ENCODE measurements at regions not wholly inside any gene's neighbourhood (a gene's known extent, or its start where the extent isn't known, plus 50 kb on each side); places are given as distances from the start of the nearest gene placed in this dataset.
A peak's percentile ranks its signal among the peaks of the same experiment; 100 is the strongest.

DNA sequence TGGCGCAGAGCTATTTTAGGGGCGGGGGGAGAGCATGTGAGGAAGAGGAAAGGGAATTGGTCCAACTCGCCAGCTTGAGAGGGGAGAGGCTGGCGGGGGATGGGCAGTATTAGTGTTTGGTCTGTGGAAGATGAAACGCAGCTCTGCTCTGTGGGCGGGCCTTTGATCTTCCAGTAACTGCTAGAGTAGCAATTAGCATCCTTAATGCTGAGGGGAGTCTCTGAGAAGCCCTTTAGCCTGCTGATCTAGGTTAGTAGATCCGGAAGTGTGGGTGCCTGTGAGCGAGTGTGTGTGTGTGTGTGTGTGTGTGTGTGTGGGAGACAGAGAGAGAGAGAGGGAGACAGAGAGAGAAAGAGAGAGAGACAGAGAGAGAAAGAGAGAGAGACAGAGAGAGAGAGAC is 117.2 kb upstream of the BACH2 start:
- POLR2A ChIA-PET = interaction anchor here (0.6 to 5.2 kb wide), 11 partner anchors 11 to 594 kb away, joined by 3 to 37 read pairs (median 5); no protein-coding TSS in a partner anchor
- Mint-ChIP-seq H3K36me3 (no peaks in the 10 kb centered on the region), H3K27ac (peak overlapping the region; percentile 76 to 98 (median 86)), H3K4me3 (peak overlapping the region; percentile 64 to 90 (median 76)), H3K9me3 (peaks cover 0 to 4% (median 0%) of the 10 kb centered on the region in 9 donors), H3K4me1 (peaks cover 13 to 31% (median 25%) of the 10 kb centered on the region in 4 donors), H3K27me3 (peaks cover 0 to 4% (median 0%) of the 10 kb centered on the region in 5 donors)
- ATAC-seq (peak; percentile 97 to 99), DNase-seq (peak; percentile 36 to 90 (median 71))

DNA sequence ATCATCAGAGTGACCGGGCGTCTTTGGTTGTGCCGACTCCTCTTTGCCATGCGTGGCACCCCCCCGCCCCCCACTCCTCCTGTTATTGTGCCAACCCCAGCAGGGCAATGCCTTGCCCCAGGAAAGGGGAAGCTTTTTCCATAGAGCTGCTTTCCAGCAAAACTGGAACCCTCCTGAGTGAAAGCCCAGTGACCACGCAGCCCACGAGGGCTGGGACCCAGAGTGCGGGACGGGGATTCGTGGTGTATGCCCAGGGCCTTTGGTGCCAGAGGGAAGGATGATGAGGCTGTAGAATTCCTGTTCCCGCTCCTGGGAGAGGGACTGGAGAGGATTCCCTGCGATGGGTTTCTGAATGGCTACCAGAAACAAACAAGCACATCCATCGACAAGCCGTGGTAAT is 116.8 kb upstream of the BACH2 start:
- POLR2A ChIA-PET = interaction anchor here (0.7 to 5.2 kb wide), 10 partner anchors 11 to 593 kb away, joined by 3 to 37 read pairs (median 6); no protein-coding TSS in a partner anchor
- no peaks in the 10 kb centered on the region for H3K36me3 Mint-ChIP-seq
- peak overlapping the region in 9 of 10 donors; percentile 17 to 98 (median 86) for H3K27ac Mint-ChIP-seq
- peaks cover 0 to 4% (median 0%) of the 10 kb centered on the region in 5 donors for H3K27me3 Mint-ChIP-seq
- ATAC-seq = no peak
- H3K4me3 Mint-ChIP-seq = peak overlapping the region; percentile 64 to 90 (median 76)
- peaks cover 0 to 4% (median 0%) of the 10 kb centered on the region in 9 donors for H3K9me3 Mint-ChIP-seq
- DNase-seq = no peak
- peaks cover 13 to 31% (median 25%) of the 10 kb centered on the region in 4 donors for H3K4me1 Mint-ChIP-seq

DNA sequence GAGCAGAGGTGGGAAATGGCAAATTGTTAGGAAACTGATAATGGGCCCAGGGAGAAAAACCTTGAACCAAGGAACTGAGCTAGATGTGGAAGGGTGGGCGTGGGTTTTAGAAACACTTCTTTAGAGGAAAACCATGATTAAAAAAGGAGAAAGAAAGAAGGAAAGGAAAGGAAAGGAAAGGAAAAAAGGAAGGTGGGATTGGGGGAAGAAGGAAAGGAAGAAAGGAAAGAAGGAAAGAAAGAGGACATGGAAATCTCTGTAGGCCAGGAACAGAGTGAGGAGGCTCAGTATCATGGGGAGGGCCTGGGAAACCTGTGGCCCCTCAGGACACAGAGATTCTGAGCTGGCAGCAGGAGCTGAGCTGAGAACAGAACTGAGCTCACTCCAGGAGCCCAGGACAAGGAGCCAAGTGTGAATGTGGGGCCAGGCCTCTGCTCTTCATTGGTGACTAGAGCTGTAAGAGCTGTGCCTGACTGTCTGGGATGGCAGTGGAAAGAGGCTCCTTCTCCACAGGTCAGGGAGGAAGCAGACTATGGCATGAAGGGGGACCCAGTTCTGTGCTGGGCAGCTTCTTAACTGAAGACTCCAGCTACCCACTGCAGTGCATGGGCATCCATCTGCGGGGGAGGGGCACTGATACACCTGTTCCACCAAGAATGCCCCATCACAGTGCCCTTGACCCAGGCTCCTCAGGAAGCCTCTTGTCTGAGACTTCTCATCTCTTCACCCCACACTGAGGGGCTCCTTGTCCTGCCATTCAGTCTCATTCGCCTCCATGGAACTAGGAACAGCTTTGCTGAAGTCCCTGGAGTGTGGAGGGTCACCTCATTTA is 116.1 kb upstream of the BACH2 start:
- peaks cover 0 to 4% (median 0%) of the 10 kb centered on the region in 9 donors for H3K9me3 Mint-ChIP-seq
- POLR2A ChIA-PET = interaction anchor here (0.6 to 5.2 kb wide), 10 partner anchors 8 to 981 kb away, joined by 3 to 37 read pairs (median 6); no protein-coding TSS in a partner anchor
- H3K27me3 Mint-ChIP-seq = peaks cover 0 to 4% (median 0%) of the 10 kb centered on the region in 5 donors
- ATAC-seq = no peak
- H3K4me3 Mint-ChIP-seq = peak overlapping the region in 8 of 10 donors; percentile 15 to 84 (median 67)
- DNase-seq = no peak
- H3K36me3 Mint-ChIP-seq = no peaks in the 10 kb centered on the region
- peaks cover 13 to 31% (median 25%) of the 10 kb centered on the region in 4 donors for H3K4me1 Mint-ChIP-seq
- H3K27ac Mint-ChIP-seq = peak overlapping the region in 7 of 10 donors; percentile 16 to 91 (median 64)

DNA sequence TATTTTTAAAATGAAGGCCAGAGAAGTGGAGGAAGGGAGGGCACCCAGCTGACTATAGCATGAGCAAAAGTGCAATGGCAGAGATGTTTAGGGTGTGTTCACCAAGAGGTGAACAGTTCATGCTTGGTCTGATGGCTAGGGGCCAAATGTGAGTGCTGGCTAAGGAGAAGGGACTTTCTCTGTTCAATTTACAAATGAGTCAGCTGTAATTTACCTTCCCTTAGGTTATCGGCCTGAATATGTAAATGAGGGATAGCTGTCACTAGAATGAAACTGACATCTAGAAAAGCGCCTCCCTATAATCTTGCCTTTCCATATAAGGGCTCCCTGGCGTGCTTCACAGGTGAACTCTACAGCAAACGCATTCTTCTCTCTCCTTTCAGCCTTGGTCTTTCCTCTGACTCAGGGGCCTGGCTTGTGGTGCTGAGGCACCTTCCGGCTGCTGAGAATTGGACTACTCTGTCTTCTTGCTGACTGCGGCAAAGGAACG is 114.7 kb upstream of the BACH2 start:
- DNase-seq = peak in 1 of 10 donors; percentile 7
- no peaks in the 10 kb centered on the region for H3K36me3 Mint-ChIP-seq
- no peak for ATAC-seq

DNA sequence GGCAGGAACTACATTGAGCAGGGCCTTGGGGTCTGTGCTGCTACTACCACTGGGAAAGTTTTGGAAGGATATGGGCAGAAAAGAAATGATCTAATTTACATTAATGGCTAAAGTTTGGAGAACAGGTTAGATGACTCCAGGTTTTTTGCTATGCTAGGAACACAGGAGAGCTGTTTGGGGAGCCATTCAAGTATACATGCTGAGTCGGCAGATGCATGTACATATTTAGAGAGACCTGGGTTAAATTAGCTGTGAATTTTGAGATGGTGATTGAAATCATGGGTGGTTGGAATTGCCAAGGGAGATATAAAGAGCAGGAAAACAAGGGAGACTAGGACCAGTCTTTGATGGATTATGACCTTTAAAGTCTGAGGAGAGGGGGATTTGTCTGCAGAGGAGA is 113.1 kb upstream of the BACH2 start:
- Mint-ChIP-seq H3K9me3 (peaks cover 0 to 4% (median 0%) of the 10 kb centered on the region in 9 donors), H3K4me1 (peaks cover 15 to 36% (median 23%) of the 10 kb centered on the region in 4 donors), H3K27me3 (peaks cover 0 to 4% (median 0%) of the 10 kb centered on the region in 5 donors), H3K27ac (peak overlapping the region in 1 of 10 donors; percentile 58), H3K4me3 (no peak overlapping the region), H3K36me3 (no peaks in the 10 kb centered on the region)
- DNase-seq (no peak), ATAC-seq (no peak)
- POLR2A ChIA-PET = interaction anchor here (0.7 to 4.9 kb wide), 2 partner anchors 11 to 16 kb away, joined by 3 to 18 read pairs; no protein-coding TSS in a partner anchor

More for the DNA sequence above, 114.7 kb upstream of the BACH2 start:
- Mint-ChIP-seq H3K9me3 (peaks cover 0 to 4% (median 0%) of the 10 kb centered on the region in 9 donors), H3K27ac (peak overlapping the region in 2 of 10 donors; percentile 3 to 49), H3K4me3 (no peak overlapping the region), H3K4me1 (peaks cover 13 to 35% (median 25%) of the 10 kb centered on the region in 4 donors), H3K27me3 (peaks cover 0 to 4% (median 0%) of the 10 kb centered on the region in 5 donors)
- POLR2A ChIA-PET = interaction anchor here (0.6 to 5.2 kb wide), 8 partner anchors 9 to 546 kb away, joined by 3 to 37 read pairs (median 4); no protein-coding TSS in a partner anchor

DNA sequence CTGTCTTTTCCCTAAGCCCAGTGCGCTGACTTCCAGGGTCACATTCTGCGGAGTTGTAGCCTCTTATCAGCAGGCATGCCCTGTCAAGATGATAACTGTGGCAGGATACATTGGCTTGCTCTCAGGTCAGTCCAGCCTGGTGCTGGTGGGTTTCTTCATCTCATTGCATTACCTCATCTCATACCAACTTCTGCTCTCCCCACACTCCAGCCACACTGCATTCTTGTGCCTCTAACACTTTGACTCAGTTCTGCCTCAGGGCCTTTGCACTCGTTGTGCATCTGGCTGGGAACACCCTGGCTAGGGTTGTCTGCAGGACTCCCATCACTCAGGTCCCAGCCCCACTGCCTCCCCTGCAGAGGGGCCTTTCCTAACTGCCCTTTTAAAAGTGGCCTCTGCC is 110.3 kb upstream of the BACH2 start:
- Mint-ChIP-seq H3K27me3 (peaks cover 0 to 2% (median 0%) of the 10 kb centered on the region in 5 donors), H3K9me3 (no peaks in the 10 kb centered on the region), H3K27ac (peak overlapping the region in 2 of 10 donors; percentile 11 to 74), H3K36me3 (no peaks in the 10 kb centered on the region), H3K4me1 (peaks cover 16 to 34% (median 24%) of the 10 kb centered on the region in 4 donors), H3K4me3 (no peak overlapping the region)
- POLR2A ChIA-PET = interaction anchor here (0.6 to 1.0 kb wide), 2 partner anchors 60 to 136 kb away, joined by 3 to 4 read pairs; no protein-coding TSS in a partner anchor
- no peak for ATAC-seq
- no peak for DNase-seq

DNA sequence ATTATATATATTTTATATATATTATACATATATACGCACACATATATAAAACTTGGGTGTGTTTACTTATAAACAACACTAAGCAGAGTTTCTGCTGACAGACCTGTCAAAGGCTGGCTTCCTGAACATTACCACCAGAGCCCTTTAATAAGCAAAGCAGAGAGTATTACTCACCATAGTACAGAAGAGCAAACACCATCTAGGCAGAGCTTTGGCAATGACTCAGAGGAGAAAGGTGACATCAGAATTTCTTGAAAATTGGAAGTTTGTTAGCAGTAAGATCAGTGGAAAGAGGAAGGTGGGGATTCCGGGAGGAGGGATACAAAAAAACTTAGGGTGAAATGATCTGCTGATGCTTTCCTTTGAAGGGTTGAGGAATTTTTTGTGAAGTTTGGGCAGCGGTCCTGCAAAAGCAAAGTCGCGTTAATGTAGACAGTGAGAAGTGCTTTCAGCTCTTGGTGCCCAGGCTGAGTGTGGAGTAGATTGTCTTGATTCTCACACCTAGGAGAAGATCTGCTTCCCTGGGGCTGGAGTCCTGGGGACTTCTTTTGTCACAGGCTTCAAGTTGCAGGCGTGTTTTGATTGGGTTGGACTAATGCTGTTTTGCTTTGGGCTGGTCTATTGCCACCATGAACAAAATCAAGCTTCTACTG is 109.6 kb upstream of the BACH2 start:
- Mint-ChIP-seq H3K9me3 (no peaks in the 10 kb centered on the region), H3K27ac (peak overlapping the region in 4 of 10 donors; percentile 21 to 59 (median 49)), H3K4me3 (peak overlapping the region in 1 of 10 donors; percentile 29), H3K4me1 (peaks cover 17 to 38% (median 28%) of the 10 kb centered on the region in 4 donors), H3K36me3 (no peaks in the 10 kb centered on the region), H3K27me3 (peaks cover 0 to 2% (median 0%) of the 10 kb centered on the region in 5 donors)
- POLR2A ChIA-PET = interaction anchor here (0.6 kb wide), 1 partner anchor 602 kb away, joined by 4 read pairs; no protein-coding TSS in a partner anchor
- DNase-seq (no peak), ATAC-seq (no peak)

DNA sequence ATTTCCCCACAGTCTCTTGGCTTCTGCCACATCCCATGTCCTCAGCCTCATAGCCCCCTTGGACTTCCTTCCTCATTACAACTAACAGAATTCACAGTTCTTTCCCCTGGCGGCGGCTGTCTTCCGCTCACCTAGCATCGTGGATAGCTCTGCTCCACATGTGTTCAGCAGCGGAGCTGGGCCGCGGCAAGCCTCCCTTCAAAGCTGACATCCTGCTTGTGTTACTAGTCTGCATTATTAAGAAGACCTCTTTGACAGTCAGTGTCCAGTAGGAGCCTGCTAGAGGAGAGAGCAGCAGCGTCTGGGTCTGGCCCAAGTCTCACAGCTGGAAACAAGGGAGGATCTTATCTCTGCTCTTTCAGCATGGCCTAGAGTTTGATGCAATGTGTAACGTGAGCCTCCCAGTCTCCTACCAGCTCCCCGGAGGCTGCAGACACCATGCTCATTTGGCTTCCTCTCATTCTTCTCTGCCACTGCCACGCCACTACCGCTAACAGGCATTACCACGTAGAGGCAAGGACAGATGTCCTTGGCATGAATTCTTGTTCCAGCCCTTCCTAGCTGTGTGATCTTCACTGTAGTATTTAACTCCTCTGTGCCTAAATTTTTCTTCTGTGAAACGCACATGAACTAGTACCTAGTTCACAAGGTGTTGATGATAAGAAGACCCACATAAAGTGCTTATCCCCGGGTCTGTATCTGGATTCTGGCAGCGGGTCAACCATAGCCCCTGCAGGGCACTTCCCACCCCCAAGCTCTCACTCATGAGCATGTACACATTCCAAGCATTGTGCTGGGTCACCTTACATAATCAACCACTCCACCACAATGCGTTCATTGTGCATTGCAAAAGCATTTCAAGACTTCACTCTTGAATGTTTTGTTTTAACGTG is 107.1 kb upstream of the BACH2 start:
- no peaks in the 10 kb centered on the region for H3K27me3 Mint-ChIP-seq
- H3K27ac Mint-ChIP-seq = peak overlapping the region; percentile 37 to 88 (median 79)
- no peaks in the 10 kb centered on the region for H3K36me3 Mint-ChIP-seq
- DNase-seq (no peak), ATAC-seq (no peak)
- POLR2A ChIA-PET = interaction anchor here (0.6 to 4.3 kb wide), 4 partner anchors 10 to 114 kb away, joined by 3 to 37 read pairs (median 4); no protein-coding TSS in a partner anchor
- peaks cover 20 to 59% (median 40%) of the 10 kb centered on the region in 4 donors for H3K4me1 Mint-ChIP-seq
- H3K4me3 Mint-ChIP-seq = peak overlapping the region in 4 of 10 donors; percentile 24 to 61 (median 56)
- H3K9me3 Mint-ChIP-seq = no peaks in the 10 kb centered on the region

DNA sequence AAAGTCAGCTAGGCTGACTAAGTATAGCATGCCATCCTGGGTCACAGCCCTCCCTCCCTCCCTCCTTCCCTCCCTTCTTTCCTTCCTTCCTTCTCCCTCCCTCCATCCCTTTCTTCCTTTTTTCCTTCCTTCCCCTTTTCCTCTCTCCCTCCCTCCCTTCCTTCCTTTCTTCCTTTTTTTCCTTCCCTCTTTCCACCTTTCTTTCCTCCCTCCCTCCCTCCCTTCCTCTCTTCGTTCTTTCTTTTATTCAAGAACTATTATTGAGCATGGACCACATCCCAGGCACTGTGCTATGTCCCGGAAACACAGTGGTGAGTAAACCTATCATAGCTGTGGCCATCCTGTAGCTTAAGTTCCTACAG is 106.2 kb upstream of the BACH2 start:
- ATAC-seq = no peak
- Mint-ChIP-seq H3K9me3 (no peaks in the 10 kb centered on the region), H3K36me3 (no peaks in the 10 kb centered on the region), H3K4me3 (peak overlapping the region in 7 of 10 donors; percentile 61 to 75 (median 68)), H3K27me3 (no peaks in the 10 kb centered on the region), H3K27ac (peak overlapping the region; percentile 73 to 93 (median 84)), H3K4me1 (peaks cover 28 to 68% (median 49%) of the 10 kb centered on the region in 4 donors)
- POLR2A ChIA-PET = interaction anchor here (0.9 to 4.3 kb wide), 5 partner anchors 10 to 129 kb away, joined by 3 to 37 read pairs (median 4); no protein-coding TSS in a partner anchor
- no peak for DNase-seq

DNA sequence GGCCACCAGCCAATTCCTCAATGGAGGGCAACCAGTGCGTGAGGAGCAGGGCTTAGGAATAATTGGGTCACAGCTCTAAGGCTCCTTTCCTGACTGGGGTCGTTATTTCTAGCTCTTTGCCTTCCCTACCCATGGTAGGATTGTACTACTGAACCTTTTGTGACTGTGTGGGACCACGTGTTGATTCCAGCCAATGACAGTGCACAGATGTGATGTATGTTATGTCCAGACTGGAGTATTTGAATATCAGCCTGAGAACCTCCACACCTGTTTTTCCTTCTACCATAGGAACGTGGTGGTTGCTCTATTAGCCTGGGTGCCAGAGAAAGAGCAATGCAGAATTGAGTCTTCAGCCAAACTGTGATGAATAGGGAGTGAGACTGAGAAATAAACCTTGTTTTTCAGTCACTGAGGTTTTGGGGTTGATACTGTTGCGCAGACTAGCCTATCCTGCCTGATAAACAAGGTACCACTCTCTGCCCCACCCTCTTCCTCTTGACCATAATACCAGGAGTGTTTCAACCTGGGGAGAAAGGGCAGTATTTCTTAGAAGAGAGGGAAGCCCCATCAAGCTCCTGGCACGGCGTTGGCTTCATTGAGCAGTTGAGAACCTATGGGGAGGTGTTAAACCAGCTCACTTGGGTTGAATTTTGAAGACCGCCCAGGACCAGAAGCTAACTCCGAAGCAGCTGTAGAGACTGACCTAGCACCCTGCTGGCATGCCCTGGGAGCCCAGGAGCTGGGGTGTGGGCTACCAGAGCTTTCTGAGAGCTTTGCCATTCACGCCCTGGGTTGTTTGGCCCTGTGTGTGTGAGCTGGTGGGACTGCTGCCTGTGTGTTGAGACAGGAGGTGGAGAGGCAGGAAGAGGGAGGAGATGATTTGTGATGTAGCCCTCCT is 105.5 kb upstream of the BACH2 start:
- DNase-seq (peak in 6 of 10 donors; percentile 13 to 57 (median 30)), ATAC-seq (peak; percentile 62 to 67)
- Mint-ChIP-seq H3K27ac (peak overlapping the region; percentile 73 to 93 (median 82)), H3K4me1 (peaks cover 33 to 74% (median 56%) of the 10 kb centered on the region in 4 donors), H3K36me3 (no peaks in the 10 kb centered on the region), H3K27me3 (no peaks in the 10 kb centered on the region), H3K9me3 (no peaks in the 10 kb centered on the region), H3K4me3 (peak overlapping the region in 9 of 10 donors; percentile 53 to 75 (median 66))
- POLR2A ChIA-PET = interaction anchor here (0.6 to 4.3 kb wide), 9 partner anchors 9 to 320 kb away, joined by 3 to 37 read pairs (median 4); partner anchors contain the start of gene BACH2

Data from naive thymus-derived CD8-positive, alpha-beta T cell (primary cell).